Fibroblast of lung (primary cell): ENCODE measurements at regions not wholly inside any gene's neighbourhood (a gene's known extent, or its start where the extent isn't known, plus 50 kb on each side); places are given as distances from the start of the nearest gene placed in this dataset.

Source experiments
- CTCF ChIP-seq, 2 donors: IDR thresholded peaks in 1 of 2; conservative IDR thresholded peaks in 1 of 2; 1 replicate in 1 of 2; 2 replicates in 1 of 2; pipeline ENCODE4 v1.5.1; 2011 to 2012; ENCODE audit warnings: low read length in 2 of 2, control low read depth in 1 of 2, inconsistent platforms in 1 of 2, low read depth in 1 of 2, mild to moderate bottlenecking in 1 of 2
- EZH2 ChIP-seq: IDR thresholded peaks from 2 replicates; pipeline ENCODE4 v1.5.1; 2012; ENCODE audit warnings: low read length, control low read depth, mild to moderate bottlenecking; ENCODE audit errors: missing control alignments

- TF ChIP-seq CTCF (conservative IDR thresholded peaks at IDR 0.05 in 1 of 2, IDR thresholded peaks at IDR 0.05 in 1 of 2; ENCODE audit: low read depth in 1 of 2, low read length in 2 of 2) (no peak), EZH2 (no peak)
Measured at GRCh38 chr2:45193581-45193980, 184.3 kb upstream of the SIX2 start.
